Loucy (cell line): ENCODE measurements at regions not wholly inside any gene's neighbourhood (a gene's known extent, or its start where the extent isn't known, plus 50 kb on each side); places are given as distances from the start of the nearest gene placed in this dataset.

Source experiments
- CTCF ChIP-seq: fragments of 200-600 bp; sonication (generic); conservative IDR thresholded peaks from 2 replicates; pipeline ENCODE4 v1.5.1; 2014; ENCODE audit warnings: mild to moderate bottlenecking, antibody characterized with exemption, low read length
- EZH2phosphoT487 ChIP-seq: fragments of 200-600 bp; IDR thresholded peaks from 2 replicates; pipeline ENCODE4 v1.6.1; 2018; ENCODE audit warnings: antibody characterized with exemption, mild to moderate bottlenecking, moderate library complexity, borderline replicate concordance

GRCh38 chr6:115717472-115717871, 343.2 kb downstream of the FRK start:
- TF ChIP-seq CTCF (no peak), EZH2phosphoT487 (no peak)
